ENCODE measurements at regions not wholly inside any gene's neighbourhood (a gene's known extent, or its start where the extent isn't known, plus 50 kb on each side); places are given as distances from the start of the nearest gene placed in this dataset.

GRCh38 chr15:29926083-29926388 lies 103.8 kb upstream of the TJP1 start:
- H2BK5ac ChIP-seq (ENCODE audit: low read depth, low read length): no peak overlapping the region
- H2AFZ ChIP-seq (ENCODE audit: low read length): no peak overlapping the region
- no peaks in the 10 kb centered on the region for H3K79me1 ChIP-seq (ENCODE audit: low read depth, low read length)
- H3K79me2 ChIP-seq (ENCODE audit: control insufficient read depth in 1 of 2, insufficient read depth in 2 of 2, low read length in 2 of 2): no peaks in the 10 kb centered on the region
- DNase-seq (ENCODE audit: low read depth in 1 of 2, low spot score in 2 of 2) (no peak), FAIRE-seq (no peak)
- no peak overlapping the region for H4K91ac ChIP-seq (replicated peaks; ENCODE audit: insufficient read length, low read length)
- H3K36me3 ChIP-seq (ENCODE audit: control insufficient read depth in 2 of 4, insufficient read depth in 4 of 4, low read length in 3 of 4): no peaks in the 10 kb centered on the region
- H3K14ac ChIP-seq (ENCODE audit: insufficient read length): no peak overlapping the region
- no peak overlapping the region for H4K8ac ChIP-seq (ENCODE audit: extremely low read depth, insufficient read depth, low read length)
- H3K27ac ChIP-seq (ENCODE audit: low read depth, low read length): no peak overlapping the region
- no peak overlapping the region for H3K9ac ChIP-seq (replicated peaks in 1 of 4; ENCODE audit: extremely low read depth in 1 of 4, low read depth in 3 of 4, low read length in 3 of 4)
- no peak overlapping the region for H2BK20ac ChIP-seq (ENCODE audit: low read length)
- no peak overlapping the region for H4K5ac ChIP-seq (ENCODE audit: insufficient read length, low read depth, low read length)
- H3K4me3 ChIP-seq (ENCODE audit: extremely low read depth in 1 of 4, insufficient read depth in 2 of 4, low read depth in 3 of 4, low read length in 4 of 4): no peak overlapping the region
- H3K56ac ChIP-seq (replicated peaks; ENCODE audit: insufficient read length, low read depth, low read length): no peak overlapping the region
- H2BK12ac ChIP-seq (ENCODE audit: low read depth, low read length): no peak overlapping the region
- no peaks in the 10 kb centered on the region for H3K27me3 ChIP-seq (replicated peaks in 1 of 4; ENCODE audit: control insufficient read depth in 3 of 4, extremely low read depth in 1 of 4, insufficient read depth in 3 of 4, low read length in 3 of 4)
- H2AK5ac ChIP-seq (ENCODE audit: low read depth, low read length): no peak overlapping the region
- no peak overlapping the region for H2BK120ac ChIP-seq (replicated peaks; ENCODE audit: low read depth, low read length)
- no peak overlapping the region for H3K23ac ChIP-seq (ENCODE audit: insufficient read length)
- CTCF ChIA-PET (ENCODE audit: partially characterized antibody): interaction anchor here (0.6 to 3.5 kb wide), 76 partner anchors 8 to 302 kb away, joined by 3 to 28 read pairs (median 6); no protein-coding TSS in a partner anchor
- 82% methylated on average over 2 of the region's 2 CpGs; no CpG with 5 or more reads in 1 of the 2 experiments for WGBS, 2 experiments (ENCODE audit: extremely low coverage in 1 of 2, insufficient coverage in 1 of 2, insufficient read length in 1 of 2, insufficient replicate concordance in 2 of 2, low coverage in 1 of 2, low lambda C conversion rate in 2 of 2, missing lambda C conversion rate in 1 of 2)
- H4K20me1 ChIP-seq (replicated peaks in 1 of 2; ENCODE audit: control insufficient read depth in 1 of 2, insufficient read depth in 2 of 2, low read length in 2 of 2): no peaks in the 10 kb centered on the region
- H3K9me3 ChIP-seq (ENCODE audit: insufficient read depth in 2 of 2, low read depth in 1 of 2, low read length in 1 of 2): no peaks in the 10 kb centered on the region
- H2BK15ac ChIP-seq (ENCODE audit: low read length): no peak overlapping the region
- H3K4me2 ChIP-seq (ENCODE audit: insufficient read depth in 1 of 2, low read depth in 2 of 2, low read length in 2 of 2): no peak overlapping the region
- POLR2A ChIA-PET (ENCODE audit: partially characterized antibody): interaction anchor here (0.7 to 4.3 kb wide), 8 partner anchors 59 to 228 kb away, joined by 3 to 33 read pairs (median 3); partner anchors contain the start of gene TJP1
- no peak overlapping the region for H3K4ac ChIP-seq (replicated peaks; ENCODE audit: insufficient read length, low read depth, low read length)
- no peak overlapping the region for H3K18ac ChIP-seq (ENCODE audit: extremely low read depth, low read length)
- peaks cover 5 to 10% (median 7%) of the 10 kb centered on the region in 4 experiments for H3K4me1 ChIP-seq (replicated peaks in 1 of 4; ENCODE audit: control insufficient read depth in 3 of 4, insufficient read depth in 4 of 4, low read length in 3 of 4)
- no peaks in the 10 kb centered on the region for H3K23me2 ChIP-seq (ENCODE audit: low read depth, low read length)
- TF ChIP-seq NRF1 (IDR thresholded peaks at IDR 0.05; ENCODE audit: low read depth, low read length) (no peak), EZH2 (IDR thresholded peaks at IDR 0.05; ENCODE audit: low read depth, low read length, severe bottlenecking) (no peak), USF2 (IDR thresholded peaks at IDR 0.05; ENCODE audit: low read length) (no peak), SP4 (IDR thresholded peaks at IDR 0.05; ENCODE audit: low read length) (no peak), ZNF274 (IDR thresholded peaks at IDR 0.05; ENCODE audit: borderline replicate concordance, extremely low read depth, low read length) (no peak), SRF (IDR thresholded peaks at IDR 0.05; ENCODE audit: low read depth, low read length) (no peak), CHD2 (IDR thresholded peaks at IDR 0.05; ENCODE audit: low read length) (no peak), ATF3 (IDR thresholded peaks at IDR 0.05; ENCODE audit: insufficient read depth, low read depth, low read length) (no peak), SIX5 (IDR thresholded peaks at IDR 0.05; ENCODE audit: low read depth, low read length) (no peak), MAFK (IDR thresholded peaks at IDR 0.05; ENCODE audit: low read depth, low read length) (no peak)
- TF ChIP-seq, protein P1, sequence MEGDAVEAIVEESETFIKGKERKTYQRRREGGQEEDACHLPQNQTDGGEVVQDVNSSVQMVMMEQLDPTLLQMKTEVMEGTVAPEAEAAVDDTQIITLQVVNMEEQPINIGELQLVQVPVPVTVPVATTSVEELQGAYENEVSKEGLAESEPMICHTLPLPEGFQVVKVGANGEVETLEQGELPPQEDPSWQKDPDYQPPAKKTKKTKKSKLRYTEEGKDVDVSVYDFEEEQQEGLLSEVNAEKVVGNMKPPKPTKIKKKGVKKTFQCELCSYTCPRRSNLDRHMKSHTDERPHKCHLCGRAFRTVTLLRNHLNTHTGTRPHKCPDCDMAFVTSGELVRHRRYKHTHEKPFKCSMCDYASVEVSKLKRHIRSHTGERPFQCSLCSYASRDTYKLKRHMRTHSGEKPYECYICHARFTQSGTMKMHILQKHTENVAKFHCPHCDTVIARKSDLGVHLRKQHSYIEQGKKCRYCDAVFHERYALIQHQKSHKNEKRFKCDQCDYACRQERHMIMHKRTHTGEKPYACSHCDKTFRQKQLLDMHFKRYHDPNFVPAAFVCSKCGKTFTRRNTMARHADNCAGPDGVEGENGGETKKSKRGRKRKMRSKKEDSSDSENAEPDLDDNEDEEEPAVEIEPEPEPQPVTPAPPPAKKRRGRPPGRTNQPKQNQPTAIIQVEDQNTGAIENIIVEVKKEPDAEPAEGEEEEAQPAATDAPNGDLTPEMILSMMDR (IDR thresholded peaks at IDR 0.05; ENCODE audit: control extremely low read depth in 1 of 3, insufficient read depth in 1 of 3, low read depth in 1 of 3, low read length in 3 of 3): no peak
